ENCODE measurements at regions not wholly inside any gene's neighbourhood (a gene's known extent, or its start where the extent isn't known, plus 50 kb on each side); places are given as distances from the start of the nearest gene placed in this dataset.
A peak's percentile ranks its signal among the peaks of the same experiment; 100 is the strongest.
"Not testable (repeated sequence)": the region's sequence is repeated elsewhere in the genome, so short reads cannot be mapped to it uniquely, and the experiment has no call there.

DNA sequence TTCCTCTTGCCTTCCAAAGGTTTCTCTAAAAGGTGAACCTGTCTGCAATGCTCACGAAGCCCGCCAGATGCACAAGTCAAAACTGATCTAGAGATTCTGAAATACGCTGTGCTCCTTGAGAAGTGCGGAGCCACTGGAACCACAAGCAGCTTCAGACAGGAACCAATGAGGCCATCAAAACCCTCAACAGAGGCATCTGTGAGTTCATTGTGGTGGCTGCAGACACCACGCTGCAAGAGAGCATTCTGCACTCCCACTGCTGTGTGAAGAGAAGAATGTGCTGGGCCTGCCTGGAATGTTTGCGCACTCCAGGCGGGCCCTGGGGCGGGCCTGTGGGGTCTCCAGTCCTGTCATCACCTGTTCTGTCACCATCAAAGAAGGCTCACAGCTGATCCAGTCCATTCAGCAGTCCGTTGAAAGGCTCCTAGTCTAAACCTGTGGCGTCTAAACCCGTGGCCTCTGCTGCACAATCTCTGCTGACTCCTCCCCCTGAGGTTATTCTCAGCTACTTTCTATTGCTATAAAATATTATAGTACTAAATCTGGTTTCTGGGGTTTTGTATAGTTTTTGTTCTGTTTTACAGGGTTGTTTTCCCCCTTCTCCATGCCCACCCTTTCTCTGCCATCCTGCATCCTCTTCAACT, 187.4 kb downstream of the FAM72C start:
- not testable (repeated sequence) for DNase-seq (ENCODE audit: low read depth)

DNA sequence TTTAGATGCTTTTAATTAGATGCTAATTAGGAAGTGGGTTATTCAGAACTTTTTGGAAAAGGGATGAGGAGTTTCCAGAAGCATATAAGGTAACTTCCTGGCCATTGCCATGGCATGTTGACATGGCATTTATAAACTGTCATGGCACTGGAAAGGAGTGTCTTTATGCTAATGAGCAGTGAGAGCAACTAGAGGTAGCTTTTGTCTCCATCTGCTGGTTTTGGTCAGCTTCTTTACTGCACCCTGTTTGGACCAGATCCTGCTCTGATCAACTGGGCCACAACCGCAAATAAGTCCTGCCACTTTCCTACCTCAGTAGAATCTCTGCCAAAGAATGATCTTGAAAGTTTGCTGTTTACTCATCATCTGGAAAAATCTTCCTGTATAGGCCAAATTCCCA, 193.6 kb downstream of the FAM72C start:
- DNase-seq (ENCODE audit: low read depth): not testable (repeated sequence)

DNA sequence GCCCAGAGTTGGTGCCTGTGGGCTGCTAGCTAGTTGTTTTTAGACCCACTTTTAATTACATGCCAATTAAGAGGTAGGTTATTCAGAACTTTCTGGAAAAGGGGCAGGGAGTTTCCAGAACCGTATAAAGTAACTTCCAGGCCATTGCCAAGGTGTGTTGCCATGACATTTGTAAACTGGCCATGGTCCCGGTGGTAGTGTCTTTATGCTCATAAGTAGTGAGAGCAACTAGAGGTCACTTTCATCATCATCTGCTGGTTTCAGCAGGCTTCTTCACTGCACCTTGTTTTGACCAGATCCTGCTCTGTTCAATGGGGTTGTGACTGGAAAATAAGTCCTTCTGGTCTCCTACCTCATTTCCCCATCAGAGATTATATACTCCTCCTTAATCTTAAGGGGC, 207.0 kb downstream of the FAM72C start:
- DNase-seq (ENCODE audit: low read depth): not testable (repeated sequence)

DNA sequence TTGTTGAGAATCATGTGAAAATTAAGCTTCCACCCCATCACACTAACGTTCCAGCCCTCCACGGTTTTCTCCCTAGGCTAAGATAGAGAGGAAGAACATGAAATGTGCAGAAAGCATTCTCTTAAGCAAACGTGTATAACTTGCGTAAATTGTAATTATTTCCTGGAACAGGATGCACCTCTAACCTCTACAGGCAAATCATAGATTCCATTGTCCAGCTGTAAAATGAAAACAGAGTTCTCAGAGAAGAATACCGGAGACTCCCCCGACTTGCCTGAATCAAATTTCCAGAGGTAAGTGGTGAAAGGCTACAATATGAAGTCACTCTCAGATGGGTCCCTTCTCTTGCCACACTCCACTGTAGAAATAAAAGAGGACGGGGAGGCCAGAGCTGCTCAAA, 211.4 kb downstream of the FAM72C start:
- DNase-seq (ENCODE audit: low read depth): not testable (repeated sequence)

DNA sequence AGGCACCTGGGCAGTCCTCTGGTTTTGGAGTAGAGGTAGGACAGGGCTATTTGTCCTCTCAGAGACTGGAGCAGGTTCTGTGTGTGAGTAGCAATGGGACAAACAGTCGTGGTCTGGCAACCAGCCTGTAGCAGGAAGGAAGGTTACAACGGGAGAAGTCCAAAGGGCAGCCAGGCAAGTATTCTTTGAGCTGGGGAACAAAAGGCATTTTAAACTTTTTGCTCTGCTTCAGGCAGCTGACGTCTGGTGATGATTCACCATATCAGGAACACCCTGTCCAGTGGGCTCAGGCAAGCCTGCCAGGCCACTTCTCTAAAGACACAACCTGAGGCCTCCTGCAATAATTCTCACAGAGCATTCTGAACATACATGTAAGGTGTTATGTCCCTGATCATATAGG, 215.8 kb downstream of the FAM72C start:
- not testable (repeated sequence) for DNase-seq (ENCODE audit: low read depth)

DNA sequence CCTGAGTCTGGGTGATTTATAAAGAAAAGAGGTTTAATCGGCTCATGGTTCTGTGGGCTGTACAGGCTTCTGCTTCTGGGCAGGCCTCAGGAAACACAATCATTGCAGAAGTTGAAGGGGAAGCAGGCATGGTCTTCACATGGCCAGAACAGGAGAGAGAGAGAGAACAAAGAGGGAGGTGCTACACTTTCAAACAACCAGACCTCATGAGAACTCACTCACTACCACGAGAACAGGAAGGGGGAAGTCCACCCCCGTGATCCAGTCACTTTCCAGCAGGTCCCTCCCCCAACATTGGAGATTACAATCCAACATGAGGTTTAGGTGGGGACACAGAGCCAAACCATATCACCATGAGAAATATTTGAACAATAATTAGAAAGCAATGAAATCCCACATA, 222.9 kb downstream of the FAM72C start:
- no peak for DNase-seq (ENCODE audit: low read depth)

DNA sequence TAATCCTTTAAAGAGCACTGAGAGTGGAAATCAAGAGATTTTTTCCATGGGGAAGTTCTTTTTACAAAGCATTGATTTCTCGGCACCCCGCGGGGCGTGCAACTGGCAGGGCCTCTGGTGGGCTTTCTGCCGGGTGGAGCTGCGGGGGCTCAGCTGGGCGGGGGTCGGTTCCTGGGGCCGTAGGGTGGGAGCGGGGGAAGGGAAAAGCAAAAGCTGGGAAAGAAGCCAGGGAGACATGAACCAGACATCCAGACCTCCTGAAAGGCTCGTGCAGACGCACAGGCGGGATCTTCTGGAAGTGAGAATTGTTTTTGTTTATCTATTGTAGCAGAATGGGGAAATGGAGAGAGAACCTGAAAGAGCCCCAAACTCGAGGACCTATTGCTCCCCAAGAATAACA, 235.2 kb downstream of the FAM72C start:
- no peak for DNase-seq (ENCODE audit: low read depth)

- peak; percentile 3 for DNase-seq (ENCODE audit: low read depth)
Observed at GRCh38 chr1:143735764-143736461, 235.9 kb downstream of the FAM72C start.

GRCh38 chr1:143734261-143734660, 237.5 kb downstream of the FAM72C start:
- DNase-seq (ENCODE audit: low read depth): peak; percentile 79

- not testable (repeated sequence) for DNase-seq (ENCODE audit: low read depth)
Observed at GRCh38 chr1:143730890-143731289, 240.9 kb downstream of the FAM72C start.

GRCh38 chr1:143729449-143730111, 242.2 kb downstream of the FAM72C start:
- DNase-seq (ENCODE audit: low read depth): not testable (repeated sequence)

- DNase-seq (ENCODE audit: low read depth): not testable (repeated sequence)
Observed at GRCh38 chr1:143728802-143729448, 242.9 kb downstream of the FAM72C start.

GRCh38 chr1:143727263-143727662, 244.5 kb downstream of the FAM72C start:
- no peak for DNase-seq (ENCODE audit: low read depth)

DNA sequence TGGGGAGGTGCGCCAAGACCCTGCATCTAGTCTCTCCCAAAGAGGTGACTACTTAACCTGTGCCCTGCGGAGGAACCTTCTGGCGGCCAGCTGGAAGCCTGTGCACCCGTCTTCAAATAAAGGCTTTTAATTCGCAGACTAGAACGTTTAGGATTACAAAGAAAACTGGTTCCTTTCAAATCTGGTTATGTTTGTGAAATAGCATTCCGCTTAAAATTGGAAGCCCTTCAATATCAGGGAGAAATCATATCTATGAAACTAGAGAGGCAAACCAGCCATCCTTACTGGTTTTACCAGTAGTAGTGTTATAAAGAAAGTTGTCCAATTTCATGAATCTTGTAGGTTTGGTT, 250.8 kb downstream of the FAM72C start:
- DNase-seq (ENCODE audit: low read depth): no peak

- peak; percentile 8 for DNase-seq (ENCODE audit: low read depth)
Observed at GRCh38 chr1:143720087-143721023, 251.4 kb downstream of the FAM72C start.

- no peak for DNase-seq (ENCODE audit: low read depth)
Observed at GRCh38 chr1:143718524-143718923, 253.3 kb downstream of the FAM72C start.

DNA sequence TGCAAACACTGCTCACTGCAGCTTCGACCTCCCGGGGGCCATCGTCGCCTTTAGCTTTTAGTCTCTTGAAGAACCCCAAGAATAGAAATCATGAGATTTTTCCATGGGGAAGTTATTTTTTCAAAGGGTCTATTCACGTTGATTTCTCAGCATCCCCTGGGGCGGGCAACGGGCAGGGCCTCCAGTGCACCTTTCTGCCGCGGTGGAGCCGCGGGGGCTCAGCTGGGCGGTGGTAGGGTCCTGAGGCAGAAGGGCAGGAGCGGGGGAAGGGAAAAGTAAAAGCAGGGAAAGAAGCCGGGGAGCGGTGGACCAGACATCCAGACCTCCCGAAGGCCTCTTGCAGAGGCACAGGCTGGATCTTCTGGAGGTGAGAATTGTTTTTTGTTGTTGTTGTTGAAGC, 253.8 kb downstream of the FAM72C start:
- DNase-seq (ENCODE audit: low read depth): no peak

GRCh38 chr1:143717434-143717833, 254.4 kb downstream of the FAM72C start:
- no peak for DNase-seq (ENCODE audit: low read depth)

DNA sequence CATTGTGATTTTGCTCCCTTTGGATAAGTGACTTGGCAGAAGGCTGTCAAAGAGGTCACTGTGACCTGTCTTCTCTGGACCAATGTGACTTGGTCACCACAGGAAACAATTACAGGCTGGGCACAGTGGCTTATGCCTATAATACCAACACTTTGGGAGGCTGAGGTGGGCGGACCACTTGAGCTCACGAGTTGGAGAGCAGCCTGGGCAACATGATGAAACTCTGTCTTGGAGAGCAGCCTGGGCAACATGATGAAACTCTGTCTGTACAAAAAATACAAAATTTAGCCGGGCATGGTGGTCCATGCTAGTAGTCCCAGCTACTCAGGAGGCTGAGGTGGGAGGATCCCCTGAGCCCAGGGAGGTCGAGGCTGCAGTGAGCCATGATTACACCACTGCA, 256.9 kb downstream of the FAM72C start:
- not testable (repeated sequence) for DNase-seq (ENCODE audit: low read depth)

- not testable (repeated sequence) for DNase-seq (ENCODE audit: low read depth)
Observed at GRCh38 chr1:143709606-143710259, 262.1 kb downstream of the FAM72C start.

DNA sequence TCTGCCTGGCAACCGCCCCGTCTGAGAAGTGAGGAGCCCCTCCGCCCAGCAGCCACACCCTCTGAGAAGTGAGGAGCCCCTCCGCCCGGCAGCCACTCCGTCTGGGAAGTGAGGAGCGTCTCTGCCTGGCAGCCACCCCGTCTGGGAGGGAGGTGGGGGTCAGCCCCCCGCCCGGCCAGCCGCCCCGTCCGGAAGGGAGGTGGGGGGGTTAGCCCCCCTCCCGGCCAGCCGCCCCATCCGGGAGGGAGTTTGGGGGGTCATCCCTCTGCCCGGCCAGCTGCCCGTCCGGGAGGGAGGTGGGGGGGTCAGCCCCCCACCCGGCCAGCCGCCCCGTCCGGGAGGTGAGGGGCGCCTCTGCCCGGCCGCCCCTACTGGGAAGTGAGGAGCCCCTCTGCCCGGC, 269.0 kb downstream of the FAM72C start:
- DNase-seq (ENCODE audit: low read depth): not testable (repeated sequence)

All from amniotic epithelial cell (primary cell).